ENCODE measurements at regions not wholly inside any gene's neighbourhood (a gene's known extent, or its start where the extent isn't known, plus 50 kb on each side); places are given as distances from the start of the nearest gene placed in this dataset.

- no peaks in the 10 kb centered on the region for H4K20me1 ChIP-seq (ENCODE audit: control insufficient read depth, insufficient read depth)
- ChIA-PET SMC1A (ENCODE audit: uncharacterized antibody, unreplicated experiment) (interaction anchor here (0.9 to 2.0 kb wide), 2 partner anchors 11 to 20 kb away, joined by 3 to 4 read pairs; no protein-coding TSS in a partner anchor), CTCF (no interaction called here), POLR2A (no interaction called here), RAD21 (ENCODE audit: unreplicated experiment) (no interaction called here)
- H3K4me3 ChIP-seq, result no peak overlapping the region
- intact Hi-C loops (cut with micrococcal nuclease; ENCODE audit: unreplicated experiment), result no loop called here
- no peak overlapping the region for H3K27ac ChIP-seq (ENCODE audit: control insufficient read depth, insufficient read depth)
- FAIRE-seq, result no peak
- in situ Hi-C loops (cut with MboI), result no loop called here
- BruUV-seq (replicated peaks), result no TSS peak
- no peaks in the 10 kb centered on the region for H3K9me3 ChIP-seq (replicated peaks; ENCODE audit: control insufficient read depth, insufficient read depth, low read length)
- 0% methylated on average over 1 of the region's 1 CpG for WGBS (ENCODE audit: insufficient coverage, insufficient replicate concordance, low lambda C conversion rate, missing lambda C conversion rate)
- H3K27me3 ChIP-seq (replicated peaks in 1 of 2; ENCODE audit: control insufficient read depth in 2 of 2, insufficient read depth in 2 of 2, low read length in 1 of 2), result no peaks in the 10 kb centered on the region
- no peaks in the 10 kb centered on the region for H3K4me1 ChIP-seq (ENCODE audit: control insufficient read depth, insufficient read depth, low read length)
- H3K79me2 ChIP-seq (ENCODE audit: control insufficient read depth, insufficient read depth, low read length), result no peaks in the 10 kb centered on the region
- no peak overlapping the region for H3K4me2 ChIP-seq (ENCODE audit: control insufficient read depth, insufficient read depth)
- no peaks in the 10 kb centered on the region for H3K36me3 ChIP-seq (ENCODE audit: control insufficient read depth in 2 of 2, insufficient read depth in 2 of 2, low read length in 1 of 2)
- H3K9ac ChIP-seq (ENCODE audit: control insufficient read depth, insufficient read depth, low read length), result no peak overlapping the region
- no peak for DNase-seq (ENCODE audit: low read depth, low spot score)
- H2AFZ ChIP-seq (ENCODE audit: control insufficient read depth, low read depth, low read length), result no peak overlapping the region
- no peak for ATAC-seq
- TF ChIP-seq RUNX3 (IDR thresholded peaks at IDR 0.05; ENCODE audit: low read length) (no peak), ZNF687 (IDR thresholded peaks at IDR 0.05) (no peak), WRNIP1 (IDR thresholded peaks at IDR 0.05; ENCODE audit: borderline replicate concordance, low read depth, low read length) (no peak), YY1 (IDR thresholded peaks at IDR 0.05; ENCODE audit: low read depth, low read length) (no peak), BMI1 (IDR thresholded peaks at IDR 0.05; ENCODE audit: borderline replicate concordance) (no peak), NFYA (IDR thresholded peaks at IDR 0.05; ENCODE audit: borderline replicate concordance, low read depth, low read length) (no peak), MTA3 (IDR thresholded peaks at IDR 0.05; ENCODE audit: borderline replicate concordance, low read length) (no peak), ZZZ3 (IDR thresholded peaks at IDR 0.05; ENCODE audit: control insufficient read depth, insufficient read length, low read depth) (no peak), ZNF274 (IDR thresholded peaks at IDR 0.05; ENCODE audit: insufficient read depth, insufficient read length) (no peak), HDAC6 (IDR thresholded peaks at IDR 0.05; ENCODE audit: unreplicated experiment) (no peak), HDAC2 (IDR thresholded peaks at IDR 0.05) (no peak), PBX3 (IDR thresholded peaks at IDR 0.05; ENCODE audit: insufficient replicate concordance, low read depth, low read length) (no peak)
- TF ChIP-seq, protein P1, sequence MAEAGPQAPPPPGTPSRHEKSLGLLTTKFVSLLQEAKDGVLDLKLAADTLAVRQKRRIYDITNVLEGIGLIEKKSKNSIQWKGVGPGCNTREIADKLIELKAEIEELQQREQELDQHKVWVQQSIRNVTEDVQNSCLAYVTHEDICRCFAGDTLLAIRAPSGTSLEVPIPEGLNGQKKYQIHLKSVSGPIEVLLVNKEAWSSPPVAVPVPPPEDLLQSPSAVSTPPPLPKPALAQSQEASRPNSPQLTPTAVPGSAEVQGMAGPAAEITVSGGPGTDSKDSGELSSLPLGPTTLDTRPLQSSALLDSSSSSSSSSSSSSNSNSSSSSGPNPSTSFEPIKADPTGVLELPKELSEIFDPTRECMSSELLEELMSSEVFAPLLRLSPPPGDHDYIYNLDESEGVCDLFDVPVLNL (IDR thresholded peaks at IDR 0.05; ENCODE audit: low read depth, low read length), result no peak
- TF ChIP-seq, protein P2, sequence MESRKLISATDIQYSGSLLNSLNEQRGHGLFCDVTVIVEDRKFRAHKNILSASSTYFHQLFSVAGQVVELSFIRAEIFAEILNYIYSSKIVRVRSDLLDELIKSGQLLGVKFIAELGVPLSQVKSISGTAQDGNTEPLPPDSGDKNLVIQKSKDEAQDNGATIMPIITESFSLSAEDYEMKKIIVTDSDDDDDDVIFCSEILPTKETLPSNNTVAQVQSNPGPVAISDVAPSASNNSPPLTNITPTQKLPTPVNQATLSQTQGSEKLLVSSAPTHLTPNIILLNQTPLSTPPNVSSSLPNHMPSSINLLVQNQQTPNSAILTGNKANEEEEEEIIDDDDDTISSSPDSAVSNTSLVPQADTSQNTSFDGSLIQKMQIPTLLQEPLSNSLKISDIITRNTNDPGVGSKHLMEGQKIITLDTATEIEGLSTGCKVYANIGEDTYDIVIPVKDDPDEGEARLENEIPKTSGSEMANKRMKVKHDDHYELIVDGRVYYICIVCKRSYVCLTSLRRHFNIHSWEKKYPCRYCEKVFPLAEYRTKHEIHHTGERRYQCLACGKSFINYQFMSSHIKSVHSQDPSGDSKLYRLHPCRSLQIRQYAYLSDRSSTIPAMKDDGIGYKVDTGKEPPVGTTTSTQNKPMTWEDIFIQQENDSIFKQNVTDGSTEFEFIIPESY (IDR thresholded peaks at IDR 0.05), result no peak
These were observed 202.3 kb upstream of the KLF12 start for GRCh38 chr13:74336546-74336945.
